NB4 (cell line): ENCODE measurements at regions not wholly inside any gene's neighbourhood (a gene's known extent, or its start where the extent isn't known, plus 50 kb on each side); places are given as distances from the start of the nearest gene placed in this dataset.

Experiments
- CTCF ChIP-seq: IDR thresholded peaks from one replicate; pipeline ENCODE4 v1.5.1; 2012; ENCODE audit warnings: low read depth, low read length
- MAX ChIP-seq: IDR thresholded peaks from 2 replicates; pipeline ENCODE4 v1.6.1; 2011; ENCODE audit warnings: low read depth, low read length
- MYC ChIP-seq: IDR thresholded peaks from 2 replicates; pipeline ENCODE4 v1.6.1; 2011; ENCODE audit warnings: low read depth, low read length
- POLR2A ChIP-seq: IDR thresholded peaks from 2 replicates; pipeline ENCODE4 v1.6.1; 2011; ENCODE audit warnings: mild to moderate bottlenecking; ENCODE audit not compliant: insufficient read length; ENCODE audit errors: extremely low read depth

GRCh38 chrX:38893441-38893840, 92.2 kb downstream of the MID1IP1 start:
- TF ChIP-seq CTCF (no peak), POLR2A (no peak), MYC (no peak), MAX (no peak)
